ELR (cell line): ENCODE measurements at regions not wholly inside any gene's neighbourhood (a gene's known extent, or its start where the extent isn't known, plus 50 kb on each side); places are given as distances from the start of the nearest gene placed in this dataset.

ENCODE experiments used
- DNase-seq: peaks from one replicate; pipeline ENCODE4 v3.0.0-alpha.2; 2015; ENCODE audit warnings: low read depth

DNA sequence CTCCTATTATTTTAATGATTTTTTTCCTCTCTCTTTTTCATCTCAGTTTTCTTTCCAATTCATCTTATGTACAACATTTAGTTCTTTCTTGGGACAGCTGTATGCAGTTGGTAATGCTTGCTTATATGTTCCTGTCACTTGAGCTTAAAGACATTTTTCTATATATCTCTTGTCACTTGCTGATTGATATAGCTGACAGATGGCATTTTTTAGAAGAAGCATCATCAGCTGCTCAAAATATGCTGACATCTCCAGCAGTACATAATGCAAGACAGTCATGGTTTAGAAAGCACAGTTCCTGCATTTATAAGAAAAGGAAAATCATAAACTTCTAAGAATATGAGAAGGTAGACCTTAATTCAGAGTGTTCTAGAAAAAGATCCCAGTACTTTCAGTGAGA, 56.5 kb downstream of the DCAF8L1 start:
- no peak for DNase-seq

DNA sequence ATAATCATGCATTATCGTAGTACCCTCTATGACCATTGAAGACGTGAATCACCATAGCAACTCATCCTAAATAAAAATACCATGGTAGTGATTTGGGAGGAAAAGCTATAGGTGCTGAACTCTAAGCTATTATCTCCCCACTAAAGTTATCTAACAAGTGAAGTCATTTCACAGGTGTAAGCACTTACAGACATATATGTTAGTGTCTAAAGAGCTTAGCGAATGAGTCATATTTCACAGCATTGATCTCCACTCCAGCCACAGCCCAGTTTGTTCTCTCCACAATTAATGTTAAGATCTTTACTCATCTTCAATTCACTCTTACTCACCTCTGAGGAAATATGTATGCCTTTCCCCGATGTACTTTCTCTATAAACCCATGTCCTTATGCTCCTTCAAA, 57.0 kb downstream of the DCAF8L1 start:
- peak; percentile 9 for DNase-seq

DNA sequence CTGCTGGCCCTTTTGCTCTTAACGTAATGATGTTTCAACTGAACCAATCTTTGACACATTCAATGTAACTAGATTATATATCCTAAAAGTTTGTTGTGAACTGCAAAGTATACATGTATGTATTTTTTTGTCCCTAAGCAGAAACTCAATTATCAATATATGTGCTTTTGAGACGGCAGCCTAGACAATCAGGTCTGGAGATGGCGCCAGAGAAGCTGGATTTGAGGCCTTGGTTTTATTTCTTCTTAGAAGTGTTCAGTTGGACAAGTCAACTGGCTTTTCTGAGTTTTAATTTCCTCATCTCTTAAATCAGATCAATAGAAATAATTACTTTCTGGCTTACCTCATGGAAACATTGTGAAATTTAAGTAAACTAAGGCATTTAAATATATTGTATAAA, 62.5 kb downstream of the DCAF8L1 start:
- DNase-seq = no peak

DNA sequence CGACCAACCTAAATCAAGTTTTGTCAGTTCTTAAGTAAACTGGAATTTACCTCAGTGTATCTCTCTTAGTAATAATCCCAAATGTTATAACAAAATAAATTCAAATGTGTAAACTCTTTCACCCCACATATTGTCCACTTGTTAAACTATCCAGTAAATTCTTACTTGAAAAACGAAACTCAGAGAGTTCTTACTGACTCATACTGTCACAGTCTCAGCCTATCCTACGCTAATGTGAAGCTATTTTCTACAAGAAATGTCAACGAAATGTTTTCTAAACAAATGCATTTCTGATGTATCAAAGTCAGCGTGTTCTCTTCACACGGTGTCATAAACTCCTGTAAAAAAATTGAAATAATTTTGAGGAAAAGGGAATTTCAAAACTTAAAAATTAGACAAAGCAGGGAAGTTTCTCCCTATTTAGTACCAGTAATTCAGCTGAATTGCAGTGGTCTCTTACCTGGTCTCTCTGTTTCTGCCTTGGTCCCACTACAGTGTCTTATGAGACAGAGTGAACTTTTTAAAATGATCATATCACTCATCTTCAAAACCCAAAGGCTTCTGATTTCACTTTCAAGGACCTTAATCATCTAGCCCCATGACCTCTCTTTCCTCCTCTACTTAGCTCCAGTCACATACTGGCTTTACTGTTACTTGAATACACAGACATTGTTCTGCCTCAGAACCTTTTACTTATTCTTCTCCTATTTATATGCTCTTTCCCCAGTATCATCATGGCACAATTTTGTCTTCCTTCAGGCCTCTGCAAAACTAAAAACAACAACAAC, 63.3 kb downstream of the DCAF8L1 start:
- DNase-seq = no peak

DNA sequence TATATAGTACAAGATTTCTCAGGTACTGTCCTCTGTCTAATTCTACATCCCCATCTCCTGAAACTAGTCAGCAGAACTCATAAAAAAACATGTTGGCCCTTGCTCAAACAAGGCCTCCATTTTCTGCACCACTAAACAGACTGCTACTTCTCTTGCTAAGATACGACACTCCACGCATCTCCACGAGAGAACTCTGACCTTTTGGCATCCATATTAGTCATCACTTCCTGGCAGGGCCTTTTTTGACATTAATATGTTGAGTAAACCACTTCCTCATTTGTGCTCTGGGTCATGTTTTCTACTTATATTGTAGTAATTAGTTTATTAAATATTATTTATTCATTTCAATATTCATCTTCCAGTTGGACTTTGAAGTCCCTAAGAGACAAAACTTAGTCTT, 65.6 kb downstream of the DCAF8L1 start:
- peak; percentile 41 for DNase-seq

DNA sequence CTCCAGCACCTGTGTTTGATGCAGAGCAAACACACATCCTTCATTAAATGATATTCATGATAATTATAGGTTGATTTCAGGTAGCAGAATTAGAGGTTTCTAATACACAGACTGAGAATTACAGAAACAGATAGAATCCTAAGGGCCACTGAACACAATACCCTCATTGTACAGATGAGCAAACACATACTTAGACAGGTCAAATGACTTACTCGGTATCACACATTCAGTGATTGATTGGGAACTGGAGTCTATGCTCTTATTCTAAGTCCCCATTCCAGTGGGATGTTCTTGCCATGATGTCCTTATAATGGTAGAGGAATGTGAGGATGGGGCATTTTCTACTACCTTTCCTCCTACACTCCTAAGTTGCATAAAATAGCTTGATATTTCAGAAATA, 70.8 kb downstream of the DCAF8L1 start:
- DNase-seq = no peak

DNA sequence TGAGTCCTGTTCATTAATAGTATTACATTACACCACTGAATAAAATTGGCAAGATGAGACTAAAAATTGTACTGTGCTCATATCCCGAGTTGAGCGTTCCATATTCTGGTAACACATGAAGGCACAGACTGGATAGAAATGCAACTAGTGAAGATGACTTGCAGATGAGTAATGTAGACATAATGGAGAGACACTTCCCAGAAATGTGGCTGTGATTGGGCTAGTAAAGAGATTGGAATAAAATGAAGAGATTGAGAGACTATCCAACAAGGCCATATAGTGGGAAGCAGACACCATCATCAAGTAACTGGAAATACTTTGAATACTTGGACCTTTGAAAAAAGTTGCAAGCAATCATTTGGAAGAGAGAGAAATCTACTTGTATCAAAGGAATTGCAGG, 77.3 kb downstream of the DCAF8L1 start:
- no peak for DNase-seq

DNA sequence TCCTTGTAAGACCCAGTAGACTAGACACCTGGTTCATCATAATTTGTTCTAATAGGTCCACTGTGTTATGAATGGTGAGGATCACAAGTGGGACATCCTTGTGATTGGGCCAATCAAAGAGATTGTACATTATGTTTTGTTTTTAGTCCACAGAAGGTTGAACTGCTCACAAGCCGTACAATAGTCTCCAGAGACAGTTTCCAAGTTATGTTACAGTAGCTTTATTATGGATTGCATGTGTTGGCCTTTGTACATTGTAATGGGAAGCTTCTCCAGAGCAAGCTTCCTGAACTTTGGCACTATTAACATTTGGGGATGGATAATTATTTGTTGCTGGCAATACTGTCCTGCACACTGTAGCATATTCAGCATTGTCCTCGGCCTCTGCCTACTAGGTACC, 86.1 kb downstream of the MAGEB10 start:
- DNase-seq = no peak

DNA sequence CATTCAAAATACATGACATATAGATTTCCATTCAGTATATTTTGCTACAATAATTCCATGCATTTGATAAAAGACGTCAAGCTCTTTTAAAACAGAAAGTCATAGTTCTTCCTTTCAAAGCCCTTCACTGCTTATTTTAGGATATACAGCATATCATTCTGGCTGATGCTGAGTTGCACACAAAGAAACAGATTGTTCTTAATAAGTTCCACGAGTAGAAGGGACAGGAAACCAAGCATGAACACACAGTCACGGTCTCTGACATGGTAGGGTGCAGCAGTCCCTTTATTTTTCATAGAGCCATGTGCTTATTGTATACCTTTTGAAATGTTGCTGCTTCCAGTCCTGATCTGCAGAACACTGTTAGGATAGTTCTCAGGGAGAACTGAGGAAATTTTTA, 85.4 kb downstream of the MAGEB10 start:
- DNase-seq = no peak

DNA sequence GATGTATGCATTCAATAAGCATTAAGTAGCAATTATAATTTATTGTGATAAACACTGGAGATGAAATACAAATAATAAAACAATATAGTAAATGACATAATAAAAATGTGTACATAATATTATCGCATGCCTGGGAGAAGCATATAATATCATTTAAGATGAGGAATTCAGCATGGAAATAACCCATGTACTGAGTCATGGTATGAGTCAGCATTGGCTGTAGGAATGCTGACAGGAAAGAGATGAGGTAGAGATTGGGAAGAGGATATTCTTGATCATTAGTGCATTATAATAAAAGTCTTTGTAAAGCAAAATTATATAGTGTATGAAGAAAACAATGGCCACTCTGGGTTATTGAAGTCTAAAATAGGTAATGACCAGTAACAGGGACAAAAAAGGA, 82.8 kb downstream of the MAGEB10 start:
- peak; percentile 70 for DNase-seq

DNA sequence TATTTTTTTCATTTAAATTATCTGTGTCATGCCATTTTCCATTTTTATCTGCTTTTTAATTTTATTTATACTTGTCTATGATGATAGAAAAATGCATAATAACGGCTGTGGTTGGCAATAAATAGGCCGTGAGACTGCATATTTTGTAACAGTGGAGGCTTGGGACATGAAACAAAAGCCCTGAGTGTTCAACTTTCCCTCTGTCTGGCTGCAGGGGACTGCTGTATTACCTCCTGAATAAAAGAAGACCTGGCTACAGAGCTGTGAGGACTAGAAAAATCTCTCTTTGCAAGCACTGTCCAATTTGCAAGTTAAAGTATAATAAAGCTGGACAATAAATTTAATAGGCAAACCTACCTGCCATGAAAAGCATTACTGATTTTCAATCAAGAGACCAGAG, 82.1 kb downstream of the MAGEB10 start:
- peak; percentile 20 for DNase-seq

DNA sequence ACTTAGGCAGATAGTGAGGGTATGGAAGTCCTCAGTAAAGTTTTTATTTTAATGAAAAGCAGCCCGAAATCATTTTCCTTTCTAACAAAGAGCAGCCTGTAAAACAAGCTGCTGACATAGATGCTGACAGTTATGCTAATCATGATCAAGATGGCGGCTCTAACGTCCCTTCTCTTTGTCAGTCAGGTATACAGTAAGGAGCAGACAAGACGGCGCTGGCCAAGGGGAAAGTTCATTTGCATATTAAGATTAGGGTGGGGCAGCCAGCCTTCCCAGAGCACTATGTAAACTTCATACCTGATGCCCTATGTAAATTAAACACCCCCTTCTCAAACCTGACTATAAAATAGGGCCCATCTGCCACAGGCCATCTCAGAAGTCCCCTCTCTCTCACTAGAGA, 76.9 kb downstream of the MAGEB10 start:
- no peak for DNase-seq

DNA sequence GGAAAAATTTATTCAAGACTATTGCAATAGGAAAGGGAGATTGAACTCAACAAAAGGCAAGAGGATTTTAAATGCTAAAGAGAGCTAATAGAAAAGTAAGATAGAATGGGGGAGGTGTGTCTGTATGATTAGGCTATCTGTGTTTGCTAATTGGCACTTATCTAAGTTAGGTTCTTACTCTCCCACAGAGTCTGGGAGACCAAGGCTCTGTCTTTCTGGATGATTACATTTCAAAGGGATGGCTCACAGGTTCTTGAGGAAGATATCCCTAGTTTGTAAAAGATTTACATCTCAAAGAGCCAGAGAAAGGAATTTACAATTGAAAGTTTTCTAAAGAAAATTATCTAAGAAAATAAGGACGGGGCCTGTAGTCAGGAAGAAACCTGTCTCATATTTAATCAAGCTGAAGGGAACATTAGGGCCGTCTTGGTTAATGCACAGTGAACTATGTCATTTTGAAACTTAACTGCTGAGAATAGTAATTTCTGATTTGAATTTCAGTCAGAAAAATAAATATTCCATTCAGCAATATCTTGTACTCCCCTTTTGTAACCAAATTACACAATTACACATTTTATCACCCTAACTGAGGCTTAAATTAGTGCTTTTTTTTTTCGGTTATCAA, 75.8 kb downstream of the MAGEB10 start:
- DNase-seq = no peak

DNA sequence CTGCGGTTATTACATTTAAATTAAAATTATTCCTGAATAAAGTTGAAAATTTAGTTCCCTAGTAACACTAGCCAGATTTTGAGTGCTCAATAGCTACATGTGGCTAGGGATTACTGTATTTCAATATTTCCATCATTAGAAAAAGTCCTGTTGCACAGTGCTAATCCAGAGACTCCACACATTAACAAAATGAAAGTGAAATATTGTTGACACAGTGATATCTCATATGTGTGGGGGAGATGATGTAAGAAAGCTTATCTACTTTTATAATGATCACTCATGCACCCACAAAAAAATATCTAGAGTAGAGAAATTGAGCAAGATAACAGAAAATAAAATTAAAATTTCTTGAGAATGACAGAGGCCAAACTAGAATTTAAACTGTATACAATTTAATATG, 74.9 kb downstream of the MAGEB10 start:
- DNase-seq = no peak

DNA sequence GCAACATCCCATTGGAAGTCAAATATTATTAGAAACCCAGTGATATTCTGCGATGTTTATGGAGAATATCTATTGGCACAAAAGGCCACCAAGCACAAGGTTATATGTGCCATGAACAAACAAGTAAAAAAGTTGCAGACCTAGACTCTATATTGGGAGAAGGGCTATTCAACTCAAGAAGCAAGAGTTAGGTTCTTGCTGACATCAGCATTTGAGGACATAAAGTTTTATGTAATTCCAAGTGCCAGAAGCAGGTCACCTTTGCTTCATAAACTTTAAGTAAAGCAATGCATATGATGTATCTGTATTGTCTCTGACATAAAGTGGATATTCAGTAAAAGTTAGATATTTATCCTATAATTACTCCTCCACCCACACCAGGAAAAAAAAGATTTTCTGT, 71.1 kb downstream of the MAGEB10 start:
- DNase-seq = no peak
